ENCODE measurements at regions not wholly inside any gene's neighbourhood (a gene's known extent, or its start where the extent isn't known, plus 50 kb on each side); places are given as distances from the start of the nearest gene placed in this dataset.

DNA sequence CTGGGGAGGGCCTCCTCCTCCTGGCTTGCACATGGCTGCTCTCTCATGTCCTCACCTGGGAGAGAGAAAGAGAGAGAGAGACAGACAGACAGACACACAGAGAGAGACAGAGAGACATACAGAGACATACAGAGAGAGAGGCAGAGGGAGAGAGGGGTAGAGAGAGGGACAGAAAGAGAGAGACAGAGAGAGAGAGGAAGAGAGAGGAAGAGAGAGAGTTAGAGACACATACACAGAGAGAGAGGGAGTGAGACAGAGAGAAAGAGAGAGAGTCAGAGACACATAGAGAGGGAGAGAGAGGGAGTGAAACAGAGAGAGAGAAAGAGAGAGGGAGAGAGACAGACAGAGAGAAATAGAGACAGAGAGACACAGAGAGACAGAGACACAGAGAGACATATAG, 103.6 kb upstream of the ESRRB start:
- DNase-seq = no peak
- intact Hi-C loops (cut with DNase I) = no loop called here
- TF ChIP-seq POLR2A (IDR thresholded peaks at IDR 0.05) = no peak
- TF ChIP-seq, protein P1, sequence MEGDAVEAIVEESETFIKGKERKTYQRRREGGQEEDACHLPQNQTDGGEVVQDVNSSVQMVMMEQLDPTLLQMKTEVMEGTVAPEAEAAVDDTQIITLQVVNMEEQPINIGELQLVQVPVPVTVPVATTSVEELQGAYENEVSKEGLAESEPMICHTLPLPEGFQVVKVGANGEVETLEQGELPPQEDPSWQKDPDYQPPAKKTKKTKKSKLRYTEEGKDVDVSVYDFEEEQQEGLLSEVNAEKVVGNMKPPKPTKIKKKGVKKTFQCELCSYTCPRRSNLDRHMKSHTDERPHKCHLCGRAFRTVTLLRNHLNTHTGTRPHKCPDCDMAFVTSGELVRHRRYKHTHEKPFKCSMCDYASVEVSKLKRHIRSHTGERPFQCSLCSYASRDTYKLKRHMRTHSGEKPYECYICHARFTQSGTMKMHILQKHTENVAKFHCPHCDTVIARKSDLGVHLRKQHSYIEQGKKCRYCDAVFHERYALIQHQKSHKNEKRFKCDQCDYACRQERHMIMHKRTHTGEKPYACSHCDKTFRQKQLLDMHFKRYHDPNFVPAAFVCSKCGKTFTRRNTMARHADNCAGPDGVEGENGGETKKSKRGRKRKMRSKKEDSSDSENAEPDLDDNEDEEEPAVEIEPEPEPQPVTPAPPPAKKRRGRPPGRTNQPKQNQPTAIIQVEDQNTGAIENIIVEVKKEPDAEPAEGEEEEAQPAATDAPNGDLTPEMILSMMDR (IDR thresholded peaks at IDR 0.05) = no peak
- Histone ChIP-seq H3K4me3 (no peak overlapping the region), H3K9me3 (no peaks in the 10 kb centered on the region), H3K27ac (no peak overlapping the region), H3K27me3 (no peaks in the 10 kb centered on the region), H3K36me3 (no peaks in the 10 kb centered on the region), H3K4me1 (peaks cover 0 to 7% (median 0%) of the 10 kb centered on the region in 3 donors)

DNA sequence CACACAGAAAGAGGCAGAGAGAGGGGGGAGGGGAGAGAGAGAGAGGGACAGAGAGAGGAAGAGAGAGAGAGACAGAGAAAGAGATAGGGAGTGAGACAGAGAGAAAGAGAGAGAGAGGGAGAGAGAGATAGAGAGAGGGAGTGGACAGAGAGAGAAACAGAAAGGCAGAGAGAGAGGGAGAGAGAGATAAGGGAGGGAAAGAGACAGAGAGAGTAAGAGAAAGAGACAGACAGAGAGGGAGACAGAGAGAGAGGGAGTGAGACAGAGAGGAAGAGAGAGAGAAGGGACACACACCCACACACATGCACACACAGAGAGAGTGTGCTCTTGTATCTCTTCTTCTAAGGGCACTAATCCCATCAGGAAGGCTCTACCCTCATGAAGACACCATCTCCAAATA, 103.2 kb upstream of the ESRRB start:
- H3K9me3 ChIP-seq = no peaks in the 10 kb centered on the region
- DNase-seq = no peak
- intact Hi-C loops (cut with DNase I) = no loop called here

DNA sequence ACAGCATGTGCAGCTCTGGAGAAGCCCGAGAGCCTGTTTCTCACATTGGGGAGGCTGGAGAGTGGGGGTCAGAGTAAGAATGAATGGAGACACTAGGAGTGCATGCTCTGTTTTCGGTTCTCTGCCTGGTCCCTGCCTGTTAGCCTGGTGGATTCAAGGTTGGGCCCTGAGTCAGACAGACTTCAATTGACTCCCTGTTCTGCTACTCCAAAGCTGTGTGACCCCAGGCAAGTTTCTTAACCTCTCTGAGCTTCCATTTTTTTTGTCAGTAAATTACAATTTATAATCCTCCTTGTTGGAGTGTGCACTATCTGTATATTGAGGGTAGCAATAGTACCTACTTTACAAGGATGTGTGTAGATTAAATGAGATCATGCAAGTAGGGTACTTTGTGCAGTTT, 102.6 kb upstream of the ESRRB start:
- Histone ChIP-seq H3K27me3 (no peaks in the 10 kb centered on the region), H3K9me3 (no peaks in the 10 kb centered on the region), H3K4me3 (no peak overlapping the region), H3K27ac (no peak overlapping the region), H3K36me3 (no peaks in the 10 kb centered on the region), H3K4me1 (no peaks in the 10 kb centered on the region)
- 81 to 83% methylated on average over 2 of the region's 2 CpGs for WGBS, 2 donors
- DNase-seq = no peak
- intact Hi-C loops (cut with DNase I) = no loop called here
- TF ChIP-seq POLR2A (IDR thresholded peaks at IDR 0.05) = no peak
- TF ChIP-seq, protein P1 (IDR thresholded peaks at IDR 0.05) = no peak

More for the DNA sequence above, 103.2 kb upstream of the ESRRB start:
- no peaks in the 10 kb centered on the region for H3K27me3 ChIP-seq
- no peak overlapping the region for H3K4me3 ChIP-seq
- H3K27ac ChIP-seq = no peak overlapping the region
- no peak for TF ChIP-seq POLR2A (IDR thresholded peaks at IDR 0.05)
- TF ChIP-seq, protein P1 (IDR thresholded peaks at IDR 0.05) = no peak
- H3K4me1 ChIP-seq = peaks cover 0 to 4% (median 0%) of the 10 kb centered on the region in 3 donors
- no peaks in the 10 kb centered on the region for H3K36me3 ChIP-seq

DNA sequence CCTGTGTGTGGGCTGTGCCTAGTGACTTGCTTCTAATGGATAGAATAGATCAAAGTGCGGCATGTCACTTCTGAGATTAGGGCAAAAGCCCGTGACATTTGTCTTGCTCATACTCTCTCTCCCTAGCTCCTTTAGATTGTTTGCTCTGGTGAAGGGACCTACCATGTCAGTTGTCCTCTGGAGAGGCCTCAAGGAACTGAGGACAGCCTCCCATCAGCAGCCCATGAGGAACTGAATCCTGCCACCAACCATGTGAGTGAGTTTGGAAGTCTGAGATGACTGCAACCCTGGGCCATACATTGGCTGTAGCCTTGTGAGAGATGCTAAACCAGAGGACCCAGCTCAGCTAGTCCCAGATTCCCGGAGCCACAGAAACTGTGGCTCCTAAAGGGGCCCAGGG, 101.6 kb upstream of the ESRRB start:
- intact Hi-C loops (cut with DNase I) = no loop called here
- Histone ChIP-seq H3K36me3 (no peaks in the 10 kb centered on the region), H3K4me1 (no peaks in the 10 kb centered on the region), H3K27me3 (no peaks in the 10 kb centered on the region), H3K9me3 (no peaks in the 10 kb centered on the region), H3K27ac (no peak overlapping the region), H3K4me3 (no peak overlapping the region)
- TF ChIP-seq, protein P1 (IDR thresholded peaks at IDR 0.05) = no peak
- no peak for TF ChIP-seq POLR2A (IDR thresholded peaks at IDR 0.05)
- whole genome bisulfite sequencing, 2 donors = 61 to 82% methylated on average over 3 of the region's 3 CpGs
- DNase-seq = no peak

DNA sequence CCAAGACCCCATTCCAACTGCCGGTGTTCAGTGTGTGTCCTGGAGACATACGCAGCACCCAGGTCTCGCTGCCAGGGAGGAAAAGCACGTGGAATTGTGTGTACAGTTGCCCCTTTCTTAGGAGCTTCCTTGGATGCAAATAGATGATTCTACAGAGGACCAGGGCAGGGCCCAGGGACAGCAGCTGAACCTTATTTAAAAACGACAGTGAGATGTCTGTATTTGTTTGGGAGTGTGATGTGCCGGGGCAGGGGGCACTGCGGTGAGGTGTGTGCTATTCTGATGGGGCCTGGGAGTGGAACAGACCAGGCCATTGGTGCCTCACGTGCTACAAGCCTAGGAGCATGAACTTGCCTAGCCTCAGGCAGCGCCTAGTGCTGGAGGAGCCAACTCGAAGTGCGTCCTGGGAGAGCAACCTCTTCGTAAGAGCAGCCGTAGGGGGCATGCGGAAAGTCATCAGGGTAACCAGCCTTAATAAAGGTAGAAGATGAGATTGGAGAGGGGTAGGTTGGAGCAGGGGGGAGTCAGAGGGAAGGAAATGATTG, 98.3 kb upstream of the ESRRB start:
- WGBS, 2 donors = 84 to 86% methylated on average over 9 to 13 of the region's 14 CpGs
- intact Hi-C loops (cut with DNase I) = no loop called here
- Histone ChIP-seq H3K4me3 (no peak overlapping the region), H3K9me3 (no peaks in the 10 kb centered on the region), H3K27me3 (no peaks in the 10 kb centered on the region), H3K36me3 (no peaks in the 10 kb centered on the region), H3K27ac (no peak overlapping the region), H3K4me1 (no peaks in the 10 kb centered on the region)
- DNase-seq = no peak
- TF ChIP-seq POLR2A (IDR thresholded peaks at IDR 0.05) = no peak
- TF ChIP-seq, protein P1 (IDR thresholded peaks at IDR 0.05) = no peak
